Tibial nerve (tissue), 4 donors: ENCODE measurements at regions not wholly inside any gene's neighbourhood (a gene's known extent, or its start where the extent isn't known, plus 50 kb on each side); places are given as distances from the start of the nearest gene placed in this dataset.
A peak's percentile ranks its signal among the peaks of the same experiment; 100 is the strongest.

Experiments
- DNase-seq, 2 donors: peaks; one replicate each; pipeline ENCODE4 v3.0.0-alpha.2; 2019; ENCODE audit warnings: low spot score in 2 of 2
- H3K27ac ChIP-seq, 4 donors: fragments of 200-600 bp; sonication (generic) in 3 of 4; one replicate each; pipeline ENCODE4 v1.5.1; 2017 to 2019; ENCODE audit warnings: mild to moderate bottlenecking in 1 of 4
- H3K27me3 ChIP-seq, 2 donors: fragments of 200-600 bp; sonication (generic) in 1 of 2; one replicate each; pipeline versions ENCODE4 v1.5.1 to v1.6.0; 2017 to 2019
- H3K36me3 ChIP-seq, 3 donors: fragments of 200-600 bp; sonication (generic); one replicate each; pipeline ENCODE4 v1.5.1; 2018 to 2019
- H3K4me1 ChIP-seq, 4 donors: fragments of 200-600 bp; sonication (generic) in 3 of 4; one replicate each; pipeline ENCODE4 v1.5.1; 2017 to 2019
- H3K4me3 ChIP-seq, 4 donors: fragments of 200-600 bp; sonication (generic) in 3 of 4; one replicate each; pipeline ENCODE4 v1.5.1; 2017 to 2019; ENCODE audit warnings: mild to moderate bottlenecking in 1 of 4, moderate library complexity in 1 of 4
- H3K9me3 ChIP-seq, 4 donors: fragments of 200-600 bp; sonication (generic) in 3 of 4; one replicate each; pipeline ENCODE4 v1.5.1; 2017 to 2019
- EP300 ChIP-seq, 2 donors: sonication (generic); formaldehyde crosslinking; IDR thresholded peaks; one replicate each; pipeline ENCODE4 v1.6.1; 2017; ENCODE audit warnings: antibody characterized with exemption in 2 of 2, mild to moderate bottlenecking in 1 of 2
- POLR2A ChIP-seq, 2 donors: fragments of 450-650 bp; IDR thresholded peaks; one replicate each; pipeline ENCODE4 v1.6.1; 2017; ENCODE audit warnings: antibody characterized with exemption in 2 of 2, mild to moderate bottlenecking in 2 of 2, moderate library complexity in 2 of 2
- WGBS, 2 donors: methylation state at CpG; one replicate each; pipeline ENCODE4 v1.1.5; 2018; 5-methylcytosine and 5-hydroxymethylcytosine counted together
- TF ChIP-seq, protein P1 (sequence below), 5 experiments: fragments of 200-600 bp in 3 of 5; fragments of 450-650 bp in 2 of 5; sonication (generic) in 3 of 5; IDR thresholded peaks; one replicate each; pipeline ENCODE4 v1.5.1; 2016 to 2019; ENCODE audit warnings: antibody characterized with exemption in 5 of 5, mild to moderate bottlenecking in 3 of 5, moderate library complexity in 2 of 5

DNA sequence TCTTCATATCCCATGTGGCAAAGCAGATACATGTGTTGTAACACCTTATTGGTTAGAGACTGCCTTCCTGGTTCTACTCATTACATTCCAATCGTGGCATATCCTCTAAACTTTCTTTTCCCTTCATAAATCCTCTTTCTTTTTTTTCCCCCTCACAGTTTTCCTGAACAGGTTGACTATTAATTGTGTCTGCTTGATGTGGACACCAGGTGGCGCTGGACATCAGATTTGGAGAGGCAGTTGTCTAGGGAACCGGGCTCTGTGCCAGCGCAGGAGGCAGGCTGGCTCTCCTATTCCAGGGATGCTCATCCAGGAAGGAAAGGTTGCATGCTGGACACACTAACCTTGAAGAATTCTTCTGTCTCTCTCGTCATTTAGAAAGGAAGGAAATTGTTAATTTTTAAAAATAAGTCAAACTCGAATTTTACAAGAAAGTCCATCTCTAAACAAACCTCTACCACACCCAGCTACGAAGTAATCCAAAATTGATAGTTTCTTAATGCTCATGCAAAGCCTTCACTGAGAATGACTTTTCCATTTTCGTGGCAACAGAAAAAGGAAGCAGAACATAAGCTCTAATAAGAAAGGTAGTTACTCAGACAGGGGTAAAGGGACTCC lies 59.4 kb upstream of the ASB17 start:
- Histone ChIP-seq H3K4me3 (no peak overlapping the region), H3K36me3 (no peaks in the 10 kb centered on the region), H3K27ac (no peak overlapping the region), H3K9me3 (no peaks in the 10 kb centered on the region), H3K4me1 (no peaks in the 10 kb centered on the region), H3K27me3 (peaks cover 0 to 3% of the 10 kb centered on the region in 2 donors)
- TF ChIP-seq EP300 (IDR thresholded peaks at IDR 0.05) (peak in 1 of 2 donors; percentile 60), POLR2A (IDR thresholded peaks at IDR 0.05) (no peak)
- TF ChIP-seq, protein P1, sequence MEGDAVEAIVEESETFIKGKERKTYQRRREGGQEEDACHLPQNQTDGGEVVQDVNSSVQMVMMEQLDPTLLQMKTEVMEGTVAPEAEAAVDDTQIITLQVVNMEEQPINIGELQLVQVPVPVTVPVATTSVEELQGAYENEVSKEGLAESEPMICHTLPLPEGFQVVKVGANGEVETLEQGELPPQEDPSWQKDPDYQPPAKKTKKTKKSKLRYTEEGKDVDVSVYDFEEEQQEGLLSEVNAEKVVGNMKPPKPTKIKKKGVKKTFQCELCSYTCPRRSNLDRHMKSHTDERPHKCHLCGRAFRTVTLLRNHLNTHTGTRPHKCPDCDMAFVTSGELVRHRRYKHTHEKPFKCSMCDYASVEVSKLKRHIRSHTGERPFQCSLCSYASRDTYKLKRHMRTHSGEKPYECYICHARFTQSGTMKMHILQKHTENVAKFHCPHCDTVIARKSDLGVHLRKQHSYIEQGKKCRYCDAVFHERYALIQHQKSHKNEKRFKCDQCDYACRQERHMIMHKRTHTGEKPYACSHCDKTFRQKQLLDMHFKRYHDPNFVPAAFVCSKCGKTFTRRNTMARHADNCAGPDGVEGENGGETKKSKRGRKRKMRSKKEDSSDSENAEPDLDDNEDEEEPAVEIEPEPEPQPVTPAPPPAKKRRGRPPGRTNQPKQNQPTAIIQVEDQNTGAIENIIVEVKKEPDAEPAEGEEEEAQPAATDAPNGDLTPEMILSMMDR (IDR thresholded peaks at IDR 0.05) = peak; percentile 69 to 76 (median 75)
- 12 to 13% methylated on average over 8 of the region's 8 CpGs for WGBS, 2 donors
- peak; percentile 83 to 88 for DNase-seq

DNA sequence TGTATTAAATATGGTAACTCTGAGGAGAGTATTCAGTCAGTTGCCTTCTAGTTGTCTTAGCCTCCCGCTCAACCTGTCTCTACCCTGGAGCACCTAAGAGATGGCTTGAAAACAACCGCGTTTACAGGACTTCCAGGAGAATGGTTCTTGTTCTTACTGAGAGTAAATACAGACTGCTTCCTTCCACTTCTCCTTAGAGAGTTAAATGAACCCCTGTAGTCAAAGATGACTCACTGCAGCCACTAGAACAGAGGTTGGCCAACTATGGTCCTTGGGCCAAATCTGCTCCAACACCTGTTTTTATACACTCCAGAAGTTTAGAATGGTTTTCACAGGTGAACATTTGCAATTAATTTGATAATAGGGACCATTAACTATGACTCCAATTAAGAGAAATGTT lies 60.1 kb upstream of the ASB17 start:
- H3K4me3 ChIP-seq = no peak overlapping the region
- H3K4me1 ChIP-seq = no peaks in the 10 kb centered on the region
- no peaks in the 10 kb centered on the region for H3K9me3 ChIP-seq
- 73 to 81% methylated on average over 3 of the region's 3 CpGs for WGBS, 2 donors
- peaks cover 0 to 3% of the 10 kb centered on the region in 2 donors for H3K27me3 ChIP-seq
- DNase-seq = no peak
- no peak overlapping the region for H3K27ac ChIP-seq
- H3K36me3 ChIP-seq = no peaks in the 10 kb centered on the region
- TF ChIP-seq EP300 (IDR thresholded peaks at IDR 0.05) (no peak), POLR2A (IDR thresholded peaks at IDR 0.05) (no peak)
- TF ChIP-seq, protein P1 (IDR thresholded peaks at IDR 0.05) = no peak

DNA sequence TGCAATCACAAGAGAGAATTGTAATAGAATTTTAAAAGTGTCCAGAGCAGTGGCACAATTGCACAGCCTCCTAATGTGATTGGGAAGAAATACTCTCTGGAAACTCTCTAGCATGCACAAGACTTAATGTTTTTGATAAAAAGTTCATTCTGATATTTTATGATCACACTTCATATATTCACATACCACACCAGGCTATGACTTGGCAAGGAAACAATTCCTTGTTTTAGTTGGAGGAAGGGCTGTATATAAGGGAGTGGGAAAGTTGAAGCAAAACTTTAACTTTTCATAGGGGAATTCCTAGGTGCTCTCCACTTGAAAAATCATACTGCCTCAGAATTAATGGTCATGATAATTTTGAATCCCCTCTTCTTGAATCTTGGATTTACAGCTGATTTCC lies 61.5 kb upstream of the ASB17 start:
- H3K36me3 ChIP-seq = no peaks in the 10 kb centered on the region
- no peaks in the 10 kb centered on the region for H3K9me3 ChIP-seq
- no peak overlapping the region for H3K27ac ChIP-seq
- no peak overlapping the region for H3K4me3 ChIP-seq
- no peak for DNase-seq
- H3K4me1 ChIP-seq = no peaks in the 10 kb centered on the region
- TF ChIP-seq, protein P1 (IDR thresholded peaks at IDR 0.05) = no peak
- no peak for TF ChIP-seq POLR2A (IDR thresholded peaks at IDR 0.05)
- no peak for TF ChIP-seq EP300 (IDR thresholded peaks at IDR 0.05)
- H3K27me3 ChIP-seq = peaks cover 0 to 2% of the 10 kb centered on the region in 2 donors

DNA sequence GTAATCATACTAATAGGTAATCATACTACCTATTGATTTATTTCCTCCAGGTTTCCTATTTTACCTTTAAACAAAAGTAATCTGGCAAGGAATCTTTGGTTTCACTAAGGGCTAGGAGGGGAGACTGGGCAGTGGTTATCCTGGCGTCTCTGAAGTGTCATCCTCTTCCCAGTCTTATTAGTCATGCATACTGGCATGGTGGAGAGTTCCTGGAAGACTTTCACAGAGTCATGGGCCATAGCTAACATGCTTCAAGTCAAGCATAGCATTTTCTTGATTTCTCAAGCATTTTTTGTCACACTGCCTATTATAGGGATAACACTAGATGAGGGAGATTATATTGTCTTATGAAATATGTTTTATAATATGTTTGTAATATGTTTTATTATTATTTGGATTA lies 64.0 kb upstream of the ASB17 start:
- no peaks in the 10 kb centered on the region for H3K4me1 ChIP-seq
- no peaks in the 10 kb centered on the region for H3K9me3 ChIP-seq
- H3K27me3 ChIP-seq = no peaks in the 10 kb centered on the region
- no peak overlapping the region for H3K4me3 ChIP-seq
- H3K27ac ChIP-seq = no peak overlapping the region
- TF ChIP-seq POLR2A (IDR thresholded peaks at IDR 0.05) = no peak
- TF ChIP-seq, protein P1 (IDR thresholded peaks at IDR 0.05) = no peak
- TF ChIP-seq EP300 (IDR thresholded peaks at IDR 0.05) = no peak
- no peaks in the 10 kb centered on the region for H3K36me3 ChIP-seq
- 77% methylated on average over 1 of the region's 1 CpG for WGBS, 2 donors
- no peak for DNase-seq

DNA sequence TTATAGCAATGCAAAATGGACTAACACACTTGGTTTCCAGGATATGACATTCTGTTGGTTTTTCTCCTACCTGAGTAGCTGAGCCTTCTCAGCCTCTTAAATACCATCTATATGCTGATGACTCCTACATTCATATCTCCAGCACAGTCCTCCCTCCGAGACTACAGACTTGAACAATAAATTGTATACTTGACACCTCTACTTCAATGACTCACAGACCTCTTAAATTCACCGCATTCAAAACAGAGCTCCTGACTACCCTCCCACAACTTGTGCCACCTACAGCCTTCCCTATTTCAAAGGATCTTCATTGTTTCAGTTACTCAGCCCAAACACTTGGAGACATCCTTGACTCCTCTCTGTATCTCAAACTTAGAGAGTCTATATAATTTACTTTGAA lies 66.8 kb upstream of the ASB17 start:
- Histone ChIP-seq H3K27ac (no peak overlapping the region), H3K4me1 (no peaks in the 10 kb centered on the region), H3K27me3 (no peaks in the 10 kb centered on the region), H3K36me3 (no peaks in the 10 kb centered on the region), H3K9me3 (no peaks in the 10 kb centered on the region), H3K4me3 (no peak overlapping the region)
- WGBS, 2 donors = 94 to 96% methylated on average over 2 of the region's 2 CpGs
- TF ChIP-seq POLR2A (IDR thresholded peaks at IDR 0.05) = no peak
- TF ChIP-seq, protein P1 (IDR thresholded peaks at IDR 0.05) = no peak
- TF ChIP-seq EP300 (IDR thresholded peaks at IDR 0.05) = no peak
- DNase-seq = no peak
